OCI-LY1 (cell line): ENCODE measurements at regions not wholly inside any gene's neighbourhood (a gene's known extent, or its start where the extent isn't known, plus 50 kb on each side); places are given as distances from the start of the nearest gene placed in this dataset.

Experiments
- CTCF ChIP-seq: fragments of 200-600 bp; sonication (generic), shearing (Covaris generic); IDR thresholded peaks from 2 replicates; pipeline ENCODE4 v1.5.1; 2017; ENCODE audit warnings: mild to moderate bottlenecking, antibody characterized with exemption, low read length, moderate library complexity, mixed read lengths
- EZH2 ChIP-seq: fragments of 200-600 bp; sonication (generic), shearing (Covaris generic); IDR thresholded peaks from 2 replicates; pipeline ENCODE4 v1.8.0; 2017; ENCODE audit warnings: borderline replicate concordance, mixed run types, mild to moderate bottlenecking, antibody characterized with exemption, low read length, moderate library complexity, mixed read lengths

- TF ChIP-seq CTCF (no peak), EZH2 (no peak)
These were observed 342.9 kb downstream of the FOXL1 start for GRCh38 chr16:86921289-86921688.
